Mucosa of rectum (tissue), 2 donors: ENCODE measurements at regions not wholly inside any gene's neighbourhood (a gene's known extent, or its start where the extent isn't known, plus 50 kb on each side); places are given as distances from the start of the nearest gene placed in this dataset.

Experiments used
- H3K27ac ChIP-seq, 2 donors: one replicate each; pipeline ENCODE4 v1.7.0; 2013; ENCODE audit warnings: inconsistent platforms in 2 of 2, low read depth in 2 of 2, low read length in 2 of 2
- H3K27me3 ChIP-seq, 2 donors: one replicate each; pipeline ENCODE4 v1.7.0; 2013; ENCODE audit warnings: low read length in 2 of 2; ENCODE audit not compliant: control insufficient read depth in 2 of 2, insufficient read depth in 2 of 2
- H3K36me3 ChIP-seq, 2 donors: one replicate each; pipeline ENCODE4 v1.7.0; 2013; ENCODE audit warnings: low read length in 2 of 2; ENCODE audit not compliant: control insufficient read depth in 2 of 2, insufficient read depth in 2 of 2
- H3K4me1 ChIP-seq, 2 donors: one replicate each; pipeline ENCODE4 v1.7.0; 2013; ENCODE audit warnings: low read length in 2 of 2, mild to moderate bottlenecking in 1 of 2; ENCODE audit not compliant: control insufficient read depth in 2 of 2, insufficient read depth in 2 of 2
- H3K4me3 ChIP-seq, 2 donors: one replicate each; pipeline ENCODE4 v1.7.0; 2013; ENCODE audit warnings: low read length in 2 of 2
- H3K9ac ChIP-seq, 2 donors: one replicate each; pipeline ENCODE4 v1.7.0; 2013; ENCODE audit warnings: low read length in 2 of 2, low read depth in 1 of 2, mild to moderate bottlenecking in 1 of 2
- H3K9me3 ChIP-seq, 2 donors: one replicate each; pipeline ENCODE4 v1.7.0; 2013; ENCODE audit warnings: low read length in 2 of 2; ENCODE audit not compliant: control insufficient read depth in 2 of 2
- donor health status: healthy.
- donor health status: Normal muscosa, but diverticular disease.

GRCh38 chr7:68309806-68310205 is 1288.5 kb upstream of the AUTS2 start:
- Histone ChIP-seq H3K27me3 (no peaks in the 10 kb centered on the region), H3K9me3 (peaks cover 3 to 6% of the 10 kb centered on the region in 2 donors), H3K9ac (no peak overlapping the region), H3K27ac (no peak overlapping the region), H3K4me1 (no peaks in the 10 kb centered on the region), H3K4me3 (no peak overlapping the region), H3K36me3 (no peaks in the 10 kb centered on the region)

- H3K27me3 ChIP-seq: no peaks in the 10 kb centered on the region
- no peaks in the 10 kb centered on the region for H3K36me3 ChIP-seq
- H3K9ac ChIP-seq: no peak overlapping the region
- peaks cover 3% of the 10 kb centered on the region in 2 donors for H3K9me3 ChIP-seq
- H3K4me1 ChIP-seq: no peaks in the 10 kb centered on the region
- no peak overlapping the region for H3K4me3 ChIP-seq
- H3K27ac ChIP-seq: no peak overlapping the region
Measured at GRCh38 chr7:68311958-68312357, 1286.3 kb upstream of the AUTS2 start.

GRCh38 chr7:68313806-68314205 is 1284.5 kb upstream of the AUTS2 start:
- Histone ChIP-seq H3K27ac (no peak overlapping the region), H3K36me3 (no peaks in the 10 kb centered on the region), H3K4me1 (no peaks in the 10 kb centered on the region), H3K9me3 (peaks cover 2 to 3% of the 10 kb centered on the region in 2 donors), H3K27me3 (no peaks in the 10 kb centered on the region), H3K4me3 (no peak overlapping the region), H3K9ac (no peak overlapping the region)

- Histone ChIP-seq H3K27ac (no peak overlapping the region), H3K27me3 (no peaks in the 10 kb centered on the region), H3K4me1 (no peaks in the 10 kb centered on the region), H3K9ac (no peak overlapping the region), H3K4me3 (no peak overlapping the region), H3K9me3 (peaks cover 2 to 3% of the 10 kb centered on the region in 2 donors), H3K36me3 (no peaks in the 10 kb centered on the region)
Measured at GRCh38 chr7:68314208-68314607, 1284.1 kb upstream of the AUTS2 start.

- Histone ChIP-seq H3K36me3 (no peaks in the 10 kb centered on the region), H3K4me1 (no peaks in the 10 kb centered on the region), H3K9me3 (peaks cover 2 to 3% of the 10 kb centered on the region in 2 donors), H3K27ac (no peak overlapping the region), H3K4me3 (no peak overlapping the region), H3K27me3 (no peaks in the 10 kb centered on the region), H3K9ac (no peak overlapping the region)
Measured at GRCh38 chr7:68317476-68317875, 1280.8 kb upstream of the AUTS2 start.

GRCh38 chr7:68319061-68319460 is 1279.2 kb upstream of the AUTS2 start:
- H3K9ac ChIP-seq: no peak overlapping the region
- H3K4me3 ChIP-seq: no peak overlapping the region
- H3K27me3 ChIP-seq: no peaks in the 10 kb centered on the region
- H3K27ac ChIP-seq: no peak overlapping the region
- no peaks in the 10 kb centered on the region for H3K4me1 ChIP-seq
- H3K36me3 ChIP-seq: no peaks in the 10 kb centered on the region
- peaks cover 0 to 3% of the 10 kb centered on the region in 2 donors for H3K9me3 ChIP-seq

- Histone ChIP-seq H3K27ac (no peak overlapping the region), H3K4me1 (no peaks in the 10 kb centered on the region), H3K27me3 (no peaks in the 10 kb centered on the region), H3K4me3 (no peak overlapping the region), H3K36me3 (no peaks in the 10 kb centered on the region), H3K9ac (no peak overlapping the region), H3K9me3 (no peaks in the 10 kb centered on the region)
Measured at GRCh38 chr7:68321076-68321639, 1277.1 kb upstream of the AUTS2 start.

- Histone ChIP-seq H3K4me3 (no peak overlapping the region), H3K27ac (no peak overlapping the region), H3K9me3 (no peaks in the 10 kb centered on the region), H3K4me1 (no peaks in the 10 kb centered on the region), H3K27me3 (no peaks in the 10 kb centered on the region), H3K9ac (no peak overlapping the region), H3K36me3 (no peaks in the 10 kb centered on the region)
Measured at GRCh38 chr7:68321776-68322496, 1276.3 kb upstream of the AUTS2 start.

- H3K4me1 ChIP-seq: no peaks in the 10 kb centered on the region
- no peaks in the 10 kb centered on the region for H3K36me3 ChIP-seq
- H3K9me3 ChIP-seq: no peaks in the 10 kb centered on the region
- no peaks in the 10 kb centered on the region for H3K27me3 ChIP-seq
- H3K9ac ChIP-seq: no peak overlapping the region
- H3K4me3 ChIP-seq: no peak overlapping the region
- no peak overlapping the region for H3K27ac ChIP-seq
Measured at GRCh38 chr7:68324621-68325020, 1273.7 kb upstream of the AUTS2 start.

GRCh38 chr7:68334216-68334615 is 1264.1 kb upstream of the AUTS2 start:
- H3K4me3 ChIP-seq: no peak overlapping the region

More at GRCh38 chr7:68334216-68334615, 1264.1 kb upstream of the AUTS2 start:
- no peaks in the 10 kb centered on the region for H3K36me3 ChIP-seq
- H3K9me3 ChIP-seq: peaks cover 2 to 7% of the 10 kb centered on the region in 2 donors
- H3K27me3 ChIP-seq: no peaks in the 10 kb centered on the region
- H3K4me1 ChIP-seq: no peaks in the 10 kb centered on the region
- no peak overlapping the region for H3K9ac ChIP-seq
- no peak overlapping the region for H3K27ac ChIP-seq
